ENCODE measurements at regions not wholly inside any gene's neighbourhood (a gene's known extent, or its start where the extent isn't known, plus 50 kb on each side); places are given as distances from the start of the nearest gene placed in this dataset.

GRCh38 chr5:103674739-103675138 is 112.2 kb upstream of the NUDT12 start:
- ATAC-seq (no peak), DNase-seq (ENCODE audit: low read depth, low spot score) (no peak)
- intact Hi-C loops (cut with micrococcal nuclease) = no loop called here
- Histone ChIP-seq H3K36me3 (ENCODE audit: control insufficient read depth in 1 of 2, insufficient read depth in 2 of 2, low read length in 2 of 2) (no peaks in the 10 kb centered on the region), H3K79me2 (ENCODE audit: insufficient read depth, low read length) (no peaks in the 10 kb centered on the region), H3K4me1 (ENCODE audit: control insufficient read depth in 1 of 2, insufficient read depth in 2 of 2, low read length in 2 of 2) (peaks cover 0 to 4% of the 10 kb centered on the region in 2 experiments; a peak in 1 of 4 replicates), H3K4me2 (ENCODE audit: low read length) (no peak overlapping the region), H3K27me3 (ENCODE audit: insufficient read depth, low read length) (no peaks in the 10 kb centered on the region), H2AFZ (ENCODE audit: low read depth, low read length, poor library complexity, severe bottlenecking) (no peak overlapping the region), H3K4me3 (replicated peaks in 1 of 2; ENCODE audit: low read depth in 1 of 2, low read length in 2 of 2) (no peak overlapping the region), H3K27ac (ENCODE audit: low read depth, low read length) (no peak overlapping the region), H3K9me2 (ENCODE audit: insufficient read depth) (no peaks in the 10 kb centered on the region), H4K20me1 (ENCODE audit: insufficient read depth) (no peaks in the 10 kb centered on the region), H3K9me3 (ENCODE audit: control insufficient read depth in 1 of 2, insufficient read depth in 1 of 2, low read depth in 1 of 2, low read length in 2 of 2) (no peaks in the 10 kb centered on the region), H3K9ac (ENCODE audit: low read length) (no peak overlapping the region)
- BruUV-seq (replicated peaks) = no TSS peak
- RAD21 ChIA-PET (ENCODE audit: low non-redundant PET in 1 of 2, low total read pairs in 2 of 2, uncharacterized antibody in 2 of 2, unreplicated experiment in 2 of 2) = no interaction called here
- POLR2A ChIA-PET = no interaction called here
- CTCF ChIA-PET = no interaction called here
- TF ChIP-seq MAX (IDR thresholded peaks at IDR 0.05) (no peak), JUND (IDR thresholded peaks at IDR 0.05) (no peak), SRF (IDR thresholded peaks at IDR 0.05; ENCODE audit: low read depth) (no peak), EZH2 (IDR thresholded peaks at IDR 0.05) (no peak), POLR2A (IDR thresholded peaks at IDR 0.05; ENCODE audit: borderline replicate concordance, extremely low read depth, insufficient read depth, insufficient read length) (no peak), EGR1 (IDR thresholded peaks at IDR 0.05; ENCODE audit: low read depth) (no peak), ZNF274 (IDR thresholded peaks at IDR 0.05; ENCODE audit: low read depth, low read length) (no peak), ATF3 (IDR thresholded peaks at IDR 0.05) (no peak), YY1 (IDR thresholded peaks at IDR 0.05; ENCODE audit: extremely low read depth, insufficient replicate concordance, low read depth, low read length) (no peak), ELF1 (IDR thresholded peaks at IDR 0.05; ENCODE audit: borderline replicate concordance, low read depth) (no peak), SP1 (IDR thresholded peaks at IDR 0.05; ENCODE audit: low read depth) (no peak), SIN3A (IDR thresholded peaks at IDR 0.05; ENCODE audit: low read depth) (no peak), FOSL1 (IDR thresholded peaks at IDR 0.05; ENCODE audit: low read depth) (no peak), CEBPB (IDR thresholded peaks at IDR 0.05; ENCODE audit: low read depth) (no peak), RAD21 (IDR thresholded peaks at IDR 0.05; ENCODE audit: low read depth) (no peak), ZFX (IDR thresholded peaks at IDR 0.05) (no peak), POLR2AphosphoS5 (IDR thresholded peaks at IDR 0.05; ENCODE audit: low read depth, low read length) (no peak)
- TF ChIP-seq, protein P1, sequence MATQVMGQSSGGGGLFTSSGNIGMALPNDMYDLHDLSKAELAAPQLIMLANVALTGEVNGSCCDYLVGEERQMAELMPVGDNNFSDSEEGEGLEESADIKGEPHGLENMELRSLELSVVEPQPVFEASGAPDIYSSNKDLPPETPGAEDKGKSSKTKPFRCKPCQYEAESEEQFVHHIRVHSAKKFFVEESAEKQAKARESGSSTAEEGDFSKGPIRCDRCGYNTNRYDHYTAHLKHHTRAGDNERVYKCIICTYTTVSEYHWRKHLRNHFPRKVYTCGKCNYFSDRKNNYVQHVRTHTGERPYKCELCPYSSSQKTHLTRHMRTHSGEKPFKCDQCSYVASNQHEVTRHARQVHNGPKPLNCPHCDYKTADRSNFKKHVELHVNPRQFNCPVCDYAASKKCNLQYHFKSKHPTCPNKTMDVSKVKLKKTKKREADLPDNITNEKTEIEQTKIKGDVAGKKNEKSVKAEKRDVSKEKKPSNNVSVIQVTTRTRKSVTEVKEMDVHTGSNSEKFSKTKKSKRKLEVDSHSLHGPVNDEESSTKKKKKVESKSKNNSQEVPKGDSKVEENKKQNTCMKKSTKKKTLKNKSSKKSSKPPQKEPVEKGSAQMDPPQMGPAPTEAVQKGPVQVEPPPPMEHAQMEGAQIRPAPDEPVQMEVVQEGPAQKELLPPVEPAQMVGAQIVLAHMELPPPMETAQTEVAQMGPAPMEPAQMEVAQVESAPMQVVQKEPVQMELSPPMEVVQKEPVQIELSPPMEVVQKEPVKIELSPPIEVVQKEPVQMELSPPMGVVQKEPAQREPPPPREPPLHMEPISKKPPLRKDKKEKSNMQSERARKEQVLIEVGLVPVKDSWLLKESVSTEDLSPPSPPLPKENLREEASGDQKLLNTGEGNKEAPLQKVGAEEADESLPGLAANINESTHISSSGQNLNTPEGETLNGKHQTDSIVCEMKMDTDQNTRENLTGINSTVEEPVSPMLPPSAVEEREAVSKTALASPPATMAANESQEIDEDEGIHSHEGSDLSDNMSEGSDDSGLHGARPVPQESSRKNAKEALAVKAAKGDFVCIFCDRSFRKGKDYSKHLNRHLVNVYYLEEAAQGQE (IDR thresholded peaks at IDR 0.05; ENCODE audit: low read depth) = no peak
- TF ChIP-seq, protein P2, sequence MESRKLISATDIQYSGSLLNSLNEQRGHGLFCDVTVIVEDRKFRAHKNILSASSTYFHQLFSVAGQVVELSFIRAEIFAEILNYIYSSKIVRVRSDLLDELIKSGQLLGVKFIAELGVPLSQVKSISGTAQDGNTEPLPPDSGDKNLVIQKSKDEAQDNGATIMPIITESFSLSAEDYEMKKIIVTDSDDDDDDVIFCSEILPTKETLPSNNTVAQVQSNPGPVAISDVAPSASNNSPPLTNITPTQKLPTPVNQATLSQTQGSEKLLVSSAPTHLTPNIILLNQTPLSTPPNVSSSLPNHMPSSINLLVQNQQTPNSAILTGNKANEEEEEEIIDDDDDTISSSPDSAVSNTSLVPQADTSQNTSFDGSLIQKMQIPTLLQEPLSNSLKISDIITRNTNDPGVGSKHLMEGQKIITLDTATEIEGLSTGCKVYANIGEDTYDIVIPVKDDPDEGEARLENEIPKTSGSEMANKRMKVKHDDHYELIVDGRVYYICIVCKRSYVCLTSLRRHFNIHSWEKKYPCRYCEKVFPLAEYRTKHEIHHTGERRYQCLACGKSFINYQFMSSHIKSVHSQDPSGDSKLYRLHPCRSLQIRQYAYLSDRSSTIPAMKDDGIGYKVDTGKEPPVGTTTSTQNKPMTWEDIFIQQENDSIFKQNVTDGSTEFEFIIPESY (IDR thresholded peaks at IDR 0.05; ENCODE audit: extremely low read depth, insufficient replicate concordance, low read length) = no peak

Measured in HCT116 (cell line).